NCI-H128 (cell line): ENCODE measurements at regions not wholly inside any gene's neighbourhood (a gene's known extent, or its start where the extent isn't known, plus 50 kb on each side); places are given as distances from the start of the nearest gene placed in this dataset.
A peak's percentile ranks its signal among the peaks of the same experiment; 100 is the strongest.
"Not testable (repeated sequence)": the region's sequence is repeated elsewhere in the genome, so short reads cannot be mapped to it uniquely, and the experiment has no call there.

Experiments
- DNase-seq: peaks from one replicate; lab custom pipeline; 2025; ENCODE audit not compliant: unreplicated experiment; lab: John Stamatoyannopoulos, UW

GRCh38 chr12:32010631-32011336 lies 51.6 kb downstream of the RESF1 start:
- DNase-seq = no peak

- DNase-seq = no peak
These were observed 53.1 kb downstream of the RESF1 start for GRCh38 chr12:32012249-32012785.

- DNase-seq = no peak
These were observed 55.8 kb downstream of the RESF1 start for GRCh38 chr12:32015036-32015435.

- DNase-seq = no peak
These were observed 57.7 kb downstream of the RESF1 start for GRCh38 chr12:32016680-32017482.

GRCh38 chr12:32021346-32021773 lies 62.1 kb downstream of the RESF1 start:
- DNase-seq = no peak

- not testable (repeated sequence) for DNase-seq
These were observed 63.2 kb downstream of the RESF1 start for GRCh38 chr12:32022387-32022786.

- DNase-seq = not testable (repeated sequence)
These were observed 64.6 kb downstream of the RESF1 start for GRCh38 chr12:32023861-32024260.

- DNase-seq = no peak
These were observed 65.8 kb downstream of the RESF1 start for GRCh38 chr12:32024884-32025592.

GRCh38 chr12:32025906-32026305 lies 66.7 kb downstream of the RESF1 start:
- DNase-seq = no peak

GRCh38 chr12:32027684-32028365 lies 68.6 kb downstream of the RESF1 start:
- no peak for DNase-seq

- DNase-seq = no peak
These were observed 70.9 kb downstream of the RESF1 start for GRCh38 chr12:32030151-32030550.

- DNase-seq = no peak
These were observed 71.5 kb downstream of the RESF1 start for GRCh38 chr12:32030676-32031075.

- no peak for DNase-seq
These were observed 71.9 kb downstream of the RESF1 start for GRCh38 chr12:32031109-32031508.

GRCh38 chr12:32032205-32032810 lies 73.1 kb downstream of the RESF1 start:
- no peak for DNase-seq

- DNase-seq = peak; percentile 39
These were observed 73.2 kb upstream of the BICD1 start for GRCh38 chr12:32033406-32033805.

- no peak for DNase-seq
These were observed 72.6 kb upstream of the BICD1 start for GRCh38 chr12:32034045-32034444.

GRCh38 chr12:32036477-32037263 lies 70.0 kb upstream of the BICD1 start:
- no peak for DNase-seq

GRCh38 chr12:32039347-32039746 lies 67.3 kb upstream of the BICD1 start:
- no peak for DNase-seq

GRCh38 chr12:32039917-32040575 lies 66.6 kb upstream of the BICD1 start:
- DNase-seq = no peak
